Colonic mucosa (tissue), 4 donors: ENCODE measurements at regions not wholly inside any gene's neighbourhood (a gene's known extent, or its start where the extent isn't known, plus 50 kb on each side); places are given as distances from the start of the nearest gene placed in this dataset.

ENCODE experiments used
- DNase-seq: peaks from one replicate; pipeline ENCODE4 v3.0.0-alpha.2; 2020
- H3K27ac ChIP-seq: fragments of 200-600 bp; one replicate; pipeline ENCODE4 v1.8.0; 2021
- H3K27me3 ChIP-seq: fragments of 200-600 bp; one replicate; pipeline ENCODE4 v1.8.0; 2021
- H3K36me3 ChIP-seq: fragments of 200-600 bp; one replicate; pipeline ENCODE4 v1.8.0; 2021
- H3K4me1 ChIP-seq: fragments of 200-600 bp; one replicate; pipeline ENCODE4 v1.8.0; 2021; ENCODE audit warnings: mild to moderate bottlenecking
- H3K4me3 ChIP-seq: fragments of 200-600 bp; one replicate; pipeline ENCODE4 v1.8.0; 2021
- H3K9ac ChIP-seq, 2 donors: one replicate each; pipeline ENCODE4 v1.7.0; 2013; ENCODE audit warnings: control low read depth in 2 of 2, low read depth in 2 of 2, low read length in 2 of 2
- H3K9me3 ChIP-seq: fragments of 200-600 bp; one replicate; pipeline ENCODE4 v1.8.0; 2021
- CTCF ChIP-seq: fragments of 200-600 bp; IDR thresholded peaks from one replicate; pipeline ENCODE4 v1.8.0; 2022; ENCODE audit warnings: antibody characterized with exemption, mild to moderate bottlenecking
- intact Hi-C: fragments of 100-400 bp; cut with DNase I; formaldehyde crosslinking; loops from one replicate; pipeline ENCODE4 v1.14.1; 2022
- donor health status: healthy.
- donor health status: DM: no; HTN: no; CAD: no.
- donor health status: DM: no; HTN: no; CAD: no.

GRCh38 chr14:39731912-39732311, 299.7 kb upstream of the FBXO33 start:
- intact Hi-C loops: no loop called here
- no peaks in the 10 kb centered on the region for H3K36me3 ChIP-seq
- no peaks in the 10 kb centered on the region for H3K9me3 ChIP-seq
- no peak overlapping the region for H3K4me3 ChIP-seq
- DNase-seq: no peak
- no peaks in the 10 kb centered on the region for H3K4me1 ChIP-seq
- no peak for TF ChIP-seq CTCF
- no peaks in the 10 kb centered on the region for H3K27me3 ChIP-seq
- H3K9ac ChIP-seq: no peak overlapping the region
- H3K27ac ChIP-seq: no peak overlapping the region

- Histone ChIP-seq H3K27me3 (no peaks in the 10 kb centered on the region), H3K9me3 (no peaks in the 10 kb centered on the region), H3K27ac (no peak overlapping the region), H3K4me1 (no peaks in the 10 kb centered on the region), H3K9ac (no peak overlapping the region), H3K4me3 (no peak overlapping the region), H3K36me3 (no peaks in the 10 kb centered on the region)
- TF ChIP-seq CTCF: no peak
- no peak for DNase-seq
- intact Hi-C loops: no loop called here
Measured at GRCh38 chr14:39726563-39726962, 294.3 kb upstream of the FBXO33 start.

- H3K27ac ChIP-seq: no peak overlapping the region
- H3K9me3 ChIP-seq: no peaks in the 10 kb centered on the region
- no peak for TF ChIP-seq CTCF
- no peak for DNase-seq
- H3K27me3 ChIP-seq: no peaks in the 10 kb centered on the region
- no peak overlapping the region for H3K9ac ChIP-seq
- no peak overlapping the region for H3K4me3 ChIP-seq
- H3K36me3 ChIP-seq: no peaks in the 10 kb centered on the region
- intact Hi-C loops: no loop called here
- H3K4me1 ChIP-seq: no peaks in the 10 kb centered on the region
Measured at GRCh38 chr14:39722547-39723273, 290.5 kb upstream of the FBXO33 start.

GRCh38 chr14:39716987-39717570, 284.8 kb upstream of the FBXO33 start:
- intact Hi-C loops: no loop called here
- no peaks in the 10 kb centered on the region for H3K9me3 ChIP-seq
- no peaks in the 10 kb centered on the region for H3K4me1 ChIP-seq
- no peaks in the 10 kb centered on the region for H3K36me3 ChIP-seq
- no peak overlapping the region for H3K4me3 ChIP-seq
- DNase-seq: no peak
- H3K27me3 ChIP-seq: no peaks in the 10 kb centered on the region
- H3K9ac ChIP-seq: no peak overlapping the region
- H3K27ac ChIP-seq: no peak overlapping the region
- no peak for TF ChIP-seq CTCF

- no peak for DNase-seq
- Histone ChIP-seq H3K9ac (no peak overlapping the region), H3K27me3 (no peaks in the 10 kb centered on the region), H3K36me3 (no peaks in the 10 kb centered on the region), H3K9me3 (no peaks in the 10 kb centered on the region), H3K4me1 (no peaks in the 10 kb centered on the region), H3K27ac (no peak overlapping the region), H3K4me3 (no peak overlapping the region)
- intact Hi-C loops: no loop called here
- TF ChIP-seq CTCF: no peak
Measured at GRCh38 chr14:39712293-39712999, 280.2 kb upstream of the FBXO33 start.
